DOHH2 (cell line): ENCODE measurements at regions not wholly inside any gene's neighbourhood (a gene's known extent, or its start where the extent isn't known, plus 50 kb on each side); places are given as distances from the start of the nearest gene placed in this dataset.

Source experiments
- EZH2phosphoT487 ChIP-seq: fragments of 200-600 bp; sonication (generic); IDR thresholded peaks from 2 replicates; pipeline ENCODE4 v1.6.1; 2017; ENCODE audit warnings: borderline replicate concordance, mild to moderate bottlenecking, antibody characterized with exemption, low read length, moderate library complexity, mixed read lengths
- TF ChIP-seq, protein P1 (sequence below): fragments of 200-600 bp; sonication (generic); IDR thresholded peaks from one replicate; pipeline ENCODE4 v1.5.1; 2014; ENCODE audit warnings: antibody characterized with exemption, mild to moderate bottlenecking, low read depth, low read length; ENCODE audit not compliant: poor library complexity, severe bottlenecking

DNA sequence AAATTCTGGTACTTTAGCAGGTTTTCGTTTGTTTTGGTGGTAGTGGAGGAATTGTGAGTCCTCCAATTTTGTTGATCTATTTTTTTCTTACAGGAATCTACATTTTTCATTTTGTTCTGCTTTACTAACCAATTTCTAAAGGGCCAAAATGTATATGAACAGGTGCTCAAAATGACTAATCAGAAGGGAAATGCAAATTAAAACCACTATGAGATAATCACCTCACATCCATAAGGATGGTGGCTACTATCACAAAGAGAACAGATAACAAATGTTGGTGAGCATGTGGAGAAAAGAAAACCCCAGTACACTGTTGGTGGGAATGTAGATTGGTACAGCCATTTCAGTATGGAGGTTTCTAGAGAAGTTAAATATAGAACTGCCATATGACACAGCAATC lies 134.2 kb downstream of the LMO4 start:
- TF ChIP-seq, protein P1, sequence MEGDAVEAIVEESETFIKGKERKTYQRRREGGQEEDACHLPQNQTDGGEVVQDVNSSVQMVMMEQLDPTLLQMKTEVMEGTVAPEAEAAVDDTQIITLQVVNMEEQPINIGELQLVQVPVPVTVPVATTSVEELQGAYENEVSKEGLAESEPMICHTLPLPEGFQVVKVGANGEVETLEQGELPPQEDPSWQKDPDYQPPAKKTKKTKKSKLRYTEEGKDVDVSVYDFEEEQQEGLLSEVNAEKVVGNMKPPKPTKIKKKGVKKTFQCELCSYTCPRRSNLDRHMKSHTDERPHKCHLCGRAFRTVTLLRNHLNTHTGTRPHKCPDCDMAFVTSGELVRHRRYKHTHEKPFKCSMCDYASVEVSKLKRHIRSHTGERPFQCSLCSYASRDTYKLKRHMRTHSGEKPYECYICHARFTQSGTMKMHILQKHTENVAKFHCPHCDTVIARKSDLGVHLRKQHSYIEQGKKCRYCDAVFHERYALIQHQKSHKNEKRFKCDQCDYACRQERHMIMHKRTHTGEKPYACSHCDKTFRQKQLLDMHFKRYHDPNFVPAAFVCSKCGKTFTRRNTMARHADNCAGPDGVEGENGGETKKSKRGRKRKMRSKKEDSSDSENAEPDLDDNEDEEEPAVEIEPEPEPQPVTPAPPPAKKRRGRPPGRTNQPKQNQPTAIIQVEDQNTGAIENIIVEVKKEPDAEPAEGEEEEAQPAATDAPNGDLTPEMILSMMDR = no peak
- no peak for TF ChIP-seq EZH2phosphoT487
